HG03066 (cell line): ENCODE measurements at regions not wholly inside any gene's neighbourhood (a gene's known extent, or its start where the extent isn't known, plus 50 kb on each side); places are given as distances from the start of the nearest gene placed in this dataset.
"Not testable (repeated sequence)": the region's sequence is repeated elsewhere in the genome, so short reads cannot be mapped to it uniquely, and the experiment has no call there.

ENCODE experiments used
- ATAC-seq: cut with Tn5 transposase; IDR thresholded peaks from one replicate; pipeline ENCODE4 v1.9.1; 2021; ENCODE audit warnings: low read depth; ENCODE audit not compliant: unreplicated experiment

- not testable (repeated sequence) for ATAC-seq
Observed at GRCh38 chr7:17113770-17114169, 184.7 kb upstream of the AHR start.

- no peak for ATAC-seq
Observed at GRCh38 chr7:17118412-17118811, 180.0 kb upstream of the AHR start.

- no peak for ATAC-seq
Observed at GRCh38 chr7:17120756-17121155, 177.7 kb upstream of the AHR start.

GRCh38 chr7:17121671-17122070 is 176.8 kb upstream of the AHR start:
- ATAC-seq = no peak

GRCh38 chr7:17123020-17123419 is 175.4 kb upstream of the AHR start:
- peak; percentile 56 for ATAC-seq

- ATAC-seq = peak; percentile 59
Observed at GRCh38 chr7:17126413-17127268, 171.8 kb upstream of the AHR start.

GRCh38 chr7:17129218-17129617 is 169.2 kb upstream of the AHR start:
- ATAC-seq = no peak

- ATAC-seq = no peak
Observed at GRCh38 chr7:17130281-17131059, 168.0 kb upstream of the AHR start.

GRCh38 chr7:17131060-17131345 is 167.4 kb upstream of the AHR start:
- no peak for ATAC-seq

- ATAC-seq = peak; percentile 42
Observed at GRCh38 chr7:17131983-17132655, 166.3 kb upstream of the AHR start.

GRCh38 chr7:17132726-17133125 is 165.7 kb upstream of the AHR start:
- no peak for ATAC-seq

- no peak for ATAC-seq
Observed at GRCh38 chr7:17133977-17134376, 164.5 kb upstream of the AHR start.

- ATAC-seq = peak; percentile 85
Observed at GRCh38 chr7:17134786-17135185, 163.7 kb upstream of the AHR start.

GRCh38 chr7:17136126-17136525 is 162.3 kb upstream of the AHR start:
- no peak for ATAC-seq

- no peak for ATAC-seq
Observed at GRCh38 chr7:17139081-17139480, 159.4 kb upstream of the AHR start.

GRCh38 chr7:17140406-17140805 is 158.0 kb upstream of the AHR start:
- no peak for ATAC-seq

- no peak for ATAC-seq
Observed at GRCh38 chr7:17142831-17143541, 155.5 kb upstream of the AHR start.

GRCh38 chr7:17144322-17144721 is 154.1 kb upstream of the AHR start:
- peak; percentile 60 for ATAC-seq

GRCh38 chr7:17146621-17147020 is 151.8 kb upstream of the AHR start:
- no peak for ATAC-seq

GRCh38 chr7:17147409-17147808 is 151.0 kb upstream of the AHR start:
- ATAC-seq = no peak

- peak; percentile 60 for ATAC-seq
Observed at GRCh38 chr7:17150018-17150417, 148.4 kb upstream of the AHR start.
